Gastroesophageal sphincter (tissue), 4 donors: ENCODE measurements at regions not wholly inside any gene's neighbourhood (a gene's known extent, or its start where the extent isn't known, plus 50 kb on each side); places are given as distances from the start of the nearest gene placed in this dataset.

ENCODE experiments used
- ATAC-seq: fragments of 150-250 bp; one replicate; pipeline ENCODE4 v1.9.1; 2016; ENCODE audit warnings: mild to moderate bottlenecking, moderate library complexity
- H3K27ac ChIP-seq, 4 donors: fragments of 200-600 bp; sonication (generic) in 3 of 4; 1 replicate in 3 of 4; 2 replicates in 1 of 4; pipeline ENCODE4 v1.5.1; 2016 to 2019
- H3K27me3 ChIP-seq: fragments of 200-600 bp; sonication (generic); one replicate; pipeline ENCODE4 v1.5.1; 2019
- H3K36me3 ChIP-seq, 2 donors: fragments of 200-600 bp; sonication (generic); one replicate each; pipeline ENCODE4 v1.5.1; 2019; ENCODE audit warnings: control low read depth in 1 of 2
- H3K4me1 ChIP-seq, 3 donors: fragments of 200-600 bp; sonication (generic); 1 replicate in 2 of 3; 2 replicates in 1 of 3; pipeline ENCODE4 v1.5.1; 2016 to 2019; ENCODE audit warnings: control low read depth in 2 of 3
- H3K4me3 ChIP-seq, 2 donors: fragments of 200-600 bp; sonication (generic); one replicate each; pipeline ENCODE4 v1.5.1; 2019; ENCODE audit warnings: mild to moderate bottlenecking in 1 of 2, moderate library complexity in 1 of 2
- H3K9me3 ChIP-seq, 3 donors: fragments of 200-600 bp; sonication (generic); one replicate each; pipeline ENCODE4 v1.5.1; 2017 to 2019; ENCODE audit warnings: control low read depth in 2 of 3
- CTCF ChIP-seq, 4 experiments: fragments of 200-600 bp in 2 of 4; fragments of 450-650 bp in 2 of 4; sonication (generic) in 1 of 4; IDR thresholded peaks; one replicate each; pipeline ENCODE4 v1.5.1; 2017 to 2019; ENCODE audit warnings: antibody characterized with exemption in 4 of 4, mild to moderate bottlenecking in 2 of 4, moderate library complexity in 2 of 4
- EP300 ChIP-seq: sonication (generic); formaldehyde crosslinking; IDR thresholded peaks from one replicate; pipeline ENCODE4 v1.6.1; 2017; ENCODE audit warnings: antibody characterized with exemption, mild to moderate bottlenecking
- POLR2A ChIP-seq, 2 donors: fragments of 450-650 bp; IDR thresholded peaks; one replicate each; pipeline ENCODE4 v1.6.1; 2017; ENCODE audit warnings: antibody characterized with exemption in 2 of 2, mild to moderate bottlenecking in 2 of 2, moderate library complexity in 1 of 2
- POLR2AphosphoS5 ChIP-seq: sonication (generic); formaldehyde crosslinking; IDR thresholded peaks from one replicate; pipeline ENCODE4 v1.6.1; 2017; ENCODE audit warnings: antibody characterized with exemption
- WGBS, 2 donors: methylation state at CpG; one replicate each; pipeline ENCODE4 v1.1.5; 2018; ENCODE audit warnings: low coverage in 1 of 2; 5-methylcytosine and 5-hydroxymethylcytosine counted together

GRCh38 chr1:73930293-73930692 lies 267.7 kb downstream of the LRRIQ3 start:
- ATAC-seq = no peak

GRCh38 chr1:73914951-73915350 lies 283.0 kb downstream of the LRRIQ3 start:
- Histone ChIP-seq H3K4me1 (no peaks in the 10 kb centered on the region), H3K27me3 (no peaks in the 10 kb centered on the region), H3K4me3 (no peak overlapping the region), H3K27ac (no peak overlapping the region), H3K36me3 (no peaks in the 10 kb centered on the region), H3K9me3 (peaks cover 0 to 13% (median 0%) of the 10 kb centered on the region in 3 donors)
- TF ChIP-seq CTCF (IDR thresholded peaks at IDR 0.05) = no peak
- no peak for ATAC-seq
- WGBS, 2 donors = 21 to 47% methylated on average over 2 to 3 of the region's 3 CpGs

More at GRCh38 chr1:73930293-73930692, 267.7 kb downstream of the LRRIQ3 start:
- Histone ChIP-seq H3K4me3 (no peak overlapping the region), H3K4me1 (no peaks in the 10 kb centered on the region), H3K36me3 (no peaks in the 10 kb centered on the region), H3K9me3 (no peaks in the 10 kb centered on the region), H3K27ac (no peak overlapping the region), H3K27me3 (no peaks in the 10 kb centered on the region)
- WGBS, 2 donors = 100% methylated on average over 1 of the region's 1 CpG
- TF ChIP-seq POLR2A (IDR thresholded peaks at IDR 0.05) = no peak
- no peak for TF ChIP-seq CTCF (IDR thresholded peaks at IDR 0.05)
- no peak for TF ChIP-seq EP300
- no peak for TF ChIP-seq POLR2AphosphoS5

GRCh38 chr1:73913025-73913424 lies 285.0 kb downstream of the LRRIQ3 start:
- Histone ChIP-seq H3K36me3 (no peaks in the 10 kb centered on the region), H3K27ac (no peak overlapping the region), H3K4me1 (no peaks in the 10 kb centered on the region), H3K9me3 (peaks cover 0 to 13% (median 0%) of the 10 kb centered on the region in 3 donors), H3K4me3 (no peak overlapping the region), H3K27me3 (no peaks in the 10 kb centered on the region)
- ATAC-seq = no peak
- TF ChIP-seq CTCF (IDR thresholded peaks at IDR 0.05) (no peak), POLR2A (IDR thresholded peaks at IDR 0.05) (no peak)

GRCh38 chr1:73911849-73912248 lies 286.1 kb downstream of the LRRIQ3 start:
- WGBS, 2 donors = 100% methylated on average over 1 of the region's 1 CpG
- Histone ChIP-seq H3K4me3 (no peak overlapping the region), H3K4me1 (no peaks in the 10 kb centered on the region), H3K9me3 (peaks cover 0 to 13% (median 0%) of the 10 kb centered on the region in 3 donors), H3K27ac (no peak overlapping the region), H3K36me3 (no peaks in the 10 kb centered on the region), H3K27me3 (no peaks in the 10 kb centered on the region)
- no peak for ATAC-seq
- TF ChIP-seq EP300 (no peak), POLR2AphosphoS5 (no peak), CTCF (IDR thresholded peaks at IDR 0.05) (no peak), POLR2A (IDR thresholded peaks at IDR 0.05) (no peak)

- H3K27ac ChIP-seq = no peak overlapping the region
- no peaks in the 10 kb centered on the region for H3K27me3 ChIP-seq
- no peaks in the 10 kb centered on the region for H3K36me3 ChIP-seq
- peaks cover 0 to 13% (median 0%) of the 10 kb centered on the region in 3 donors for H3K9me3 ChIP-seq
- WGBS, 2 donors = 71 to 79% methylated on average over 1 of the region's 1 CpG
- no peaks in the 10 kb centered on the region for H3K4me1 ChIP-seq
- no peak for TF ChIP-seq POLR2A (IDR thresholded peaks at IDR 0.05)
- TF ChIP-seq CTCF (IDR thresholded peaks at IDR 0.05) = no peak
- no peak for TF ChIP-seq EP300
- no peak for TF ChIP-seq POLR2AphosphoS5
- ATAC-seq = no peak
- H3K4me3 ChIP-seq = no peak overlapping the region
Measured at GRCh38 chr1:73910466-73910865, 287.5 kb downstream of the LRRIQ3 start.
